Psoas muscle (tissue), 7 donors: ENCODE measurements at regions not wholly inside any gene's neighbourhood (a gene's known extent, or its start where the extent isn't known, plus 50 kb on each side); places are given as distances from the start of the nearest gene placed in this dataset.
A peak's percentile ranks its signal among the peaks of the same experiment; 100 is the strongest.

Experiments
- ATAC-seq, 4 donors: fragments of 200-7000 bp; cut with Tn5 transposase; one replicate each; pipeline ENCODE4 v1.9.1; 2020; ENCODE audit warnings: moderate library complexity in 3 of 4, mild to moderate bottlenecking in 2 of 4
- DNase-seq, 2 donors: peaks; one replicate each; pipeline ENCODE4 v3.0.0-alpha.2; 2020
- H3K27ac ChIP-seq: fragments of 200-600 bp; one replicate; pipeline ENCODE4 v1.8.0; 2022
- H3K27me3 ChIP-seq, 3 donors: fragments of 200-600 bp in 1 of 3; one replicate each; pipeline versions ENCODE4 v1.6.1 to v1.8.0; 2013 to 2022; ENCODE audit warnings: low read length in 2 of 3, mild to moderate bottlenecking in 2 of 3, moderate library complexity in 1 of 3; ENCODE audit not compliant: insufficient read depth in 3 of 3
- H3K36me3 ChIP-seq, 2 donors: fragments of 200-600 bp in 1 of 2; one replicate each; pipeline versions ENCODE4 v1.6.1 to v1.8.0; 2013 to 2022; ENCODE audit warnings: low read depth in 1 of 2, mild to moderate bottlenecking in 1 of 2, moderate library complexity in 1 of 2; ENCODE audit not compliant: insufficient read depth in 1 of 2
- H3K4me1 ChIP-seq: fragments of 200-600 bp; one replicate; pipeline ENCODE4 v1.8.0; 2022
- H3K4me3 ChIP-seq: fragments of 200-600 bp; one replicate; pipeline ENCODE4 v1.8.0; 2022; ENCODE audit warnings: mild to moderate bottlenecking
- H3K9me3 ChIP-seq: fragments of 200-600 bp; one replicate; pipeline ENCODE4 v1.8.0; 2022
- WGBS, 3 donors: extraction: QIAGEN DNeasy Blood & Tissue Kit; methylation state at CpG; one replicate each; pipeline versions ENCODE4 v1.1.6 to v1.1.7; 2013; 5-methylcytosine and 5-hydroxymethylcytosine counted together
- intact Hi-C, 2 donors: fragments of 100-400 bp; cut with DNase I; formaldehyde crosslinking; loops; one replicate each; pipeline versions ENCODE4 v1.11.0 to v1.14.2; 2022
- TF ChIP-seq, protein P1 (sequence below): fragments of 200-600 bp; IDR thresholded peaks from one replicate; pipeline ENCODE4 v1.8.0; 2022; ENCODE audit warnings: antibody characterized with exemption
- donor health status: healthy with polysubstance abuse.
- donor health status: DM: no; HTN: no; CAD: no; lungs with moderate emphysema.
- donor health status: Bipolar disorder and iron deficiency.
- donor health status: healthy.
- donor health status: DM: yes; HTN: yes; CAD: no.
- donor health status: DM: no; HTN: no; CAD: no.
- donor health status: DM: yes; HTN: yes; CAD: no.

DNA sequence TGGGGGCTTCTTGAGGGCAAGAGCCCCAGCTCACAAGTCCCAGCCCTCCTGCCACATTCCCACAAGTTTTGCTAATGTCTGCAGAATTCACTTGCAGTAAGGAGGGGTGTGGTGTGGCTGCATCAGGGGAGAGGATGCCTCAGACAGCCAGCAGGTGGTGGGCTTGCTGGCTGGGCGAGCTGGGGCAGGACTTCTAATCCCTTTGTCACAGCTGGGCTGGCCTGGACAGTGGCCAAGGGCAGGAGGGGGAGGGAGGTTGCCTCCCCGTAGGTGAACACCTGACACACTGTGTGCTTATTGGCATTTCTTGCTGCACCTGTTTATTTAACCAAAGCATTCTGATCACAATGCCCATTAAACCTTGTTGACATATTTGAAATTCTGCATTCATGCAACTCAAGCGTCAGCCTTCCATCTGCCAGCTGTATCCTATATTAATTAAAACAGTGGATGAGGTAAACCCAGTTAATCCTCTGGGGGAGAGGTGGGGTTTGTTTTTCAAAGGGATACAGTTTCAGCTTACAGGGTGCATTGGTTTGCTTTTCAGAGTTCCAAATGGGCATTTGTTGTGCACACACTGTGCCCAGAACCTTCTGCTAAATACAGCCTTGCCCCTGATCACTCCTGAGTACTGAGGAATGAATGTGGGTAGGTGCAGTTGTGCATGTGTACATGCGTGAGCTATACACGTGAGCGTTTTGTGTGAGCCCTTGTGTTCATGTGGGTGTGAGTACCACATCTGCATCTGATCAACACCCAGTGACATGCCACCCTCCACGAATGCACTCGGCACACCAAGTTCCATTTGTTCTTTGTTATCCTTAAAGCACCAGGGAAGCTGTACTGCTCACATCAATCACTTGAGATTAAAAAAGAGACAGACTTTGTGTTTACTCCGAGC, 268.7 kb downstream of the XXYLT1 start:
- TF ChIP-seq, protein P1, sequence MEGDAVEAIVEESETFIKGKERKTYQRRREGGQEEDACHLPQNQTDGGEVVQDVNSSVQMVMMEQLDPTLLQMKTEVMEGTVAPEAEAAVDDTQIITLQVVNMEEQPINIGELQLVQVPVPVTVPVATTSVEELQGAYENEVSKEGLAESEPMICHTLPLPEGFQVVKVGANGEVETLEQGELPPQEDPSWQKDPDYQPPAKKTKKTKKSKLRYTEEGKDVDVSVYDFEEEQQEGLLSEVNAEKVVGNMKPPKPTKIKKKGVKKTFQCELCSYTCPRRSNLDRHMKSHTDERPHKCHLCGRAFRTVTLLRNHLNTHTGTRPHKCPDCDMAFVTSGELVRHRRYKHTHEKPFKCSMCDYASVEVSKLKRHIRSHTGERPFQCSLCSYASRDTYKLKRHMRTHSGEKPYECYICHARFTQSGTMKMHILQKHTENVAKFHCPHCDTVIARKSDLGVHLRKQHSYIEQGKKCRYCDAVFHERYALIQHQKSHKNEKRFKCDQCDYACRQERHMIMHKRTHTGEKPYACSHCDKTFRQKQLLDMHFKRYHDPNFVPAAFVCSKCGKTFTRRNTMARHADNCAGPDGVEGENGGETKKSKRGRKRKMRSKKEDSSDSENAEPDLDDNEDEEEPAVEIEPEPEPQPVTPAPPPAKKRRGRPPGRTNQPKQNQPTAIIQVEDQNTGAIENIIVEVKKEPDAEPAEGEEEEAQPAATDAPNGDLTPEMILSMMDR, result peak; percentile 55
- Histone ChIP-seq H3K27ac (peak overlapping the region; percentile 53), H3K4me3 (no peak overlapping the region), H3K27me3 (no peaks in the 10 kb centered on the region), H3K36me3 (no peaks in the 10 kb centered on the region), H3K9me3 (no peaks in the 10 kb centered on the region), H3K4me1 (peaks cover 13% of the 10 kb centered on the region)
- DNase-seq, result peak; percentile 55 to 77
- 8 to 14% (median 10%) methylated on average over 9 of the region's 9 CpGs for WGBS, 3 donors
- intact Hi-C loops, result loop anchor here (5.0 kb wide), 3 partner anchors 105 to 320 kb away; no protein-coding TSS in a partner anchor
- ATAC-seq, result peak; percentile 65 to 86 (median 82)

DNA sequence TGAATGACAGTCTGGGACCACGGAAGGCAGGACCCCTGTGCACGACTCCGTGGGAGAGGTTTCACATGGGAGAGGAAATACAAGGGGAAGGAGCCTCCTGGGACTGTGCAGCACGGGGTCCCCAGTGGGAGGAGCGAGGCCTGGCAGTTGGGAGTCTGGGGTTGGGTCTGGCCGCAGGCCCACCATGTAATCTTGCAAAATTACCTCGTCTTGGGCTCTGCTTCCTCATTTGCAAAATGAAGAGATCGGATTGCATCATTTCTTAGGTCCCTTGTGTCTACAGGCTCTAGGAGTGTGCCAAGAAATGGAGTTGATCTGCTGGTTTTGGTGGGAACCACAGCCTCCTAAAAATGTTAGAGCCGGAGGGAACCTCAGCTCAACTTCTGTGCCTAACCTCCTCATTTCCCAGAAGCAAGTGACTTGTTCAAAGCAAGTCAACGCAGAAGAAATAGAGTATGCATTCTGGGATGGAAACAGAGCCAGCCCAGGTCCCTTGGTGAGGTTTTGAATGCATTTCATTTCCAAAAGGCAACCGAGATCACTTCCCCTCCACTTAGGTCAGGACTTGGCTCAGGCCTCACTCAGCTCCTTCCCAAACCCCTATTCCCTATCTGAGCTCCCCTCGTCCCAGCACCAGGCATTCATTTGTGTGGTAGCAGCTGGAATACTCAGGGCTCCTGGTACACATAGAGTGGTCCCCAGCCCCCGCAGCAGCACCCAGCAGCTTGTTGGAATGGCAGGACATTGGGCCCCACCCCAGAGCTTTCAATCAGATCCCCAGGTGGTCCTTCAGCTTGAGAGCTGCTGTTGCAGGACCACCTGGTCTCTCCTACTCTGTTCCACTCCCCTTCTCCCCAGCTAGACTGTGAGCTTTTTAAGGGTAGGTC, 267.7 kb downstream of the XXYLT1 start:
- TF ChIP-seq, protein P1, result no peak
- no peaks in the 10 kb centered on the region for H3K36me3 ChIP-seq
- ATAC-seq, result peak; percentile 39 to 75 (median 52)
- 49 to 55% (median 51%) methylated on average over 13 of the region's 13 CpGs for WGBS, 3 donors
- no peak overlapping the region for H3K4me3 ChIP-seq
- H3K27me3 ChIP-seq, result no peaks in the 10 kb centered on the region
- peaks cover 13% of the 10 kb centered on the region for H3K4me1 ChIP-seq
- H3K9me3 ChIP-seq, result no peaks in the 10 kb centered on the region
- peak; percentile 78 to 89 for DNase-seq
- intact Hi-C loops, result loop anchor here (5.0 kb wide), 3 partner anchors 104 to 321 kb away; no protein-coding TSS in a partner anchor
- peak overlapping the region; percentile 53 for H3K27ac ChIP-seq

DNA sequence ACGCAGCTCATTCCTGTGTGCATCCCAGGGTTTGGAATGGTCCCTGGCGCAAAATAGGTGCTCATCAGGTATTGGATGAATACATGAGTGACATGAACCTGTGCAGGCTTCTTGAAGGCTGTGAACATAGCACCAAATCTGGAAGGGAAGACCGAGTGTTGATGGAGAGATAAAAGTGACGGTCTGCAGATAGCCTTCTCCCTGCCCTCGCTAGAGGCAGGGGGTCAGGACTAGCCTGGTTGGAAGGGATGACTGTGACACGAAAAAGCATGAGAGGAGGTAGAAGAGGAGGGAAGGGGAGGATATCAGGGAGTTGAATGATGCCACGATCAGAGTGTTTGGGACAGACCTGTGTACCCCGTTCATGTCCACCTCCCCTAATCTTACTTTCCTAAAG, 267.1 kb downstream of the XXYLT1 start:
- no peaks in the 10 kb centered on the region for H3K27me3 ChIP-seq
- no peak overlapping the region for H3K27ac ChIP-seq
- DNase-seq, result no peak
- WGBS, 3 donors, result 93 to 96% (median 94%) methylated on average over 8 of the region's 8 CpGs
- H3K4me1 ChIP-seq, result peaks cover 13% of the 10 kb centered on the region
- H3K9me3 ChIP-seq, result no peaks in the 10 kb centered on the region
- no peak overlapping the region for H3K4me3 ChIP-seq
- no peaks in the 10 kb centered on the region for H3K36me3 ChIP-seq
- intact Hi-C loops, result loop anchor here (5.0 kb wide), 3 partner anchors 103 to 322 kb away; no protein-coding TSS in a partner anchor
- no peak for ATAC-seq
- TF ChIP-seq, protein P1, result no peak

DNA sequence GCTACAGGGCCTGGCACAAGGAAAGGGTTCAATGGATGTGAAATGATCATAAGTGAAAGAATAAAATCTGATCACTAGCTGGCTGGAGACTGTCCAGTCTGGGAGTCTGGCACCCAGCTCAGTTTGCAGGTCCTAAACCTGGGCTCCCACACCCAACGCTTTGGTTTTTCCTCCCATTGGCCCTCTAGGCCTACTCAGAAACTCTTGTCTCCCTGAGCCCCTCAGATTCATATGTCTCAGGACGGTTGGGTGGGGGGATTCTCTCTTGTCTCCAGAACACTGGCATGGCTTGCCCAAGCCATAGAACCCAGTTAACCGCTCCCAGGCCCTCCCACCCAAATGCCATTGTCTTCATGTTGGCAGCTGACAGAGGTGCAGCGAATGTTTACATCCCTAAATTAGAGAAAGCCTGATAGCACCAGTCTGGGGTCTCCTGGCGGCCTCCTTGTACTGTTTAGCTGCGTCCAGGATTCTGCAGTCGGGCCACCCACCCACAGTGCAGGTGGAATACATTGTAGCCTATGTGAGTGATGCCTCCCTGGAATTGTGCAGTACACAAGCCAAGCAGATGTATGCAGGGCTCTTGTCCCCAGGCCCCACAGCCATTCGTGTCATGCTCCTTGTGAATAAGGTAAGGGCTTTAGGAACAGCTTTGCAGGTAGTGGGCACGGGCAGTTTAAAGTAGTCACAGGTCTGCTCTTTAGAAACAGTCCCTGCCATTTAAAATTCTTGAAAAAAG, 266.3 kb downstream of the XXYLT1 start:
- H3K36me3 ChIP-seq, result no peaks in the 10 kb centered on the region
- H3K4me1 ChIP-seq, result peaks cover 13% of the 10 kb centered on the region
- WGBS, 3 donors, result 91 to 95% (median 93%) methylated on average over 9 of the region's 9 CpGs
- ATAC-seq, result no peak
- no peaks in the 10 kb centered on the region for H3K9me3 ChIP-seq
- intact Hi-C loops, result loop anchor here (5.0 kb wide), 3 partner anchors 103 to 322 kb away; no protein-coding TSS in a partner anchor
- TF ChIP-seq, protein P1, result no peak
- no peak overlapping the region for H3K27ac ChIP-seq
- no peaks in the 10 kb centered on the region for H3K27me3 ChIP-seq
- H3K4me3 ChIP-seq, result no peak overlapping the region
- DNase-seq, result no peak
